ENCODE measurements at regions not wholly inside any gene's neighbourhood (a gene's known extent, or its start where the extent isn't known, plus 50 kb on each side); places are given as distances from the start of the nearest gene placed in this dataset.

- Histone ChIP-seq H3K9me2 (ENCODE audit: insufficient read depth) (no peaks in the 10 kb centered on the region), H3K4me3 (no peak overlapping the region), H3F3A (ENCODE audit: insufficient read depth) (peaks cover 25% of the 10 kb centered on the region), H3K4me2 (ENCODE audit: unreplicated experiment) (peak overlapping the region; percentile 26), H3K4me1 (ENCODE audit: insufficient read depth) (peaks cover 57% of the 10 kb centered on the region), H3K9ac (peak overlapping the region; percentile 40), H3K27ac (peak overlapping the region; percentile 72), H2AFZ (no peak overlapping the region), H3K36me3 (ENCODE audit: low read depth) (no peaks in the 10 kb centered on the region), H3K9me3 (ENCODE audit: low read depth) (no peaks in the 10 kb centered on the region), H3K27me3 (replicated peaks; ENCODE audit: insufficient read depth) (no peaks in the 10 kb centered on the region), H4K20me1 (ENCODE audit: insufficient read depth) (no peaks in the 10 kb centered on the region), H3K79me2 (ENCODE audit: insufficient read depth) (no peaks in the 10 kb centered on the region)
- in situ Hi-C loops (cut with MboI), result no loop called here
- TF ChIP-seq EZH2phosphoT487 (IDR thresholded peaks at IDR 0.05; ENCODE audit: insufficient read depth, low read depth) (no peak), EZH2 (IDR thresholded peaks at IDR 0.05; ENCODE audit: insufficient read depth, poor library complexity, severe bottlenecking) (no peak)
- 36 to 43% methylated on average over 11 of the region's 11 CpGs for WGBS, 2 experiments (ENCODE audit: low coverage in 1 of 2, low lambda C conversion rate in 2 of 2, missing lambda C conversion rate in 2 of 2)
- DNase-seq, result peak; percentile 94
Measured at GRCh38 chr10:110410329-110411046, 87.2 kb upstream of the DUSP5 start.

- Histone ChIP-seq H3K9me2 (ENCODE audit: insufficient read depth) (no peaks in the 10 kb centered on the region), H3K27me3 (replicated peaks; ENCODE audit: insufficient read depth) (no peaks in the 10 kb centered on the region), H3F3A (ENCODE audit: insufficient read depth) (peaks cover 25% of the 10 kb centered on the region), H3K27ac (peak overlapping the region; percentile 72), H3K4me3 (no peak overlapping the region), H4K20me1 (ENCODE audit: insufficient read depth) (no peaks in the 10 kb centered on the region), H3K79me2 (ENCODE audit: insufficient read depth) (no peaks in the 10 kb centered on the region), H3K4me2 (ENCODE audit: unreplicated experiment) (peak overlapping the region; percentile 26), H3K4me1 (ENCODE audit: insufficient read depth) (peaks cover 57% of the 10 kb centered on the region), H3K9me3 (ENCODE audit: low read depth) (no peaks in the 10 kb centered on the region), H3K36me3 (ENCODE audit: low read depth) (no peaks in the 10 kb centered on the region), H2AFZ (no peak overlapping the region), H3K9ac (peak overlapping the region; percentile 40)
- 78 to 85% methylated on average over 9 of the region's 9 CpGs for WGBS, 2 experiments (ENCODE audit: low coverage in 1 of 2, low lambda C conversion rate in 2 of 2, missing lambda C conversion rate in 2 of 2)
- TF ChIP-seq EZH2phosphoT487 (IDR thresholded peaks at IDR 0.05; ENCODE audit: insufficient read depth, low read depth) (no peak), EZH2 (IDR thresholded peaks at IDR 0.05; ENCODE audit: insufficient read depth, poor library complexity, severe bottlenecking) (no peak)
- in situ Hi-C loops (cut with MboI), result no loop called here
- peak; percentile 53 for DNase-seq
Measured at GRCh38 chr10:110411047-110411410, 86.7 kb upstream of the DUSP5 start.

GRCh38 chr10:110413049-110413783, 84.5 kb upstream of the DUSP5 start:
- no peak overlapping the region for H3K4me3 ChIP-seq
- in situ Hi-C loops (cut with MboI), result no loop called here
- H3K4me1 ChIP-seq (ENCODE audit: insufficient read depth), result peaks cover 46% of the 10 kb centered on the region
- no peaks in the 10 kb centered on the region for H3K9me3 ChIP-seq (ENCODE audit: low read depth)
- H3K9ac ChIP-seq, result no peak overlapping the region
- 94 to 100% methylated on average over 2 of the region's 2 CpGs for WGBS, 2 experiments (ENCODE audit: low coverage in 1 of 2, low lambda C conversion rate in 2 of 2, missing lambda C conversion rate in 2 of 2)
- no peaks in the 10 kb centered on the region for H3K9me2 ChIP-seq (ENCODE audit: insufficient read depth)
- TF ChIP-seq EZH2phosphoT487 (IDR thresholded peaks at IDR 0.05; ENCODE audit: insufficient read depth, low read depth) (no peak), EZH2 (IDR thresholded peaks at IDR 0.05; ENCODE audit: insufficient read depth, poor library complexity, severe bottlenecking) (no peak)
- H3K36me3 ChIP-seq (ENCODE audit: low read depth), result no peaks in the 10 kb centered on the region
- peaks cover 18% of the 10 kb centered on the region; the same call in 1 of the 2 replicates for H3F3A ChIP-seq (ENCODE audit: insufficient read depth)
- no peak overlapping the region for H2AFZ ChIP-seq
- H4K20me1 ChIP-seq (ENCODE audit: insufficient read depth), result no peaks in the 10 kb centered on the region
- no peak for DNase-seq
- H3K4me2 ChIP-seq (ENCODE audit: unreplicated experiment), result no peak overlapping the region
- H3K79me2 ChIP-seq (ENCODE audit: insufficient read depth), result no peaks in the 10 kb centered on the region
- H3K27ac ChIP-seq, result no peak overlapping the region
- no peaks in the 10 kb centered on the region for H3K27me3 ChIP-seq (replicated peaks; ENCODE audit: insufficient read depth)

- no peak overlapping the region for H3K4me3 ChIP-seq
- H3K36me3 ChIP-seq (ENCODE audit: low read depth), result no peaks in the 10 kb centered on the region
- in situ Hi-C loops (cut with MboI), result no loop called here
- H3K9ac ChIP-seq, result no peak overlapping the region
- no peaks in the 10 kb centered on the region for H3K27me3 ChIP-seq (replicated peaks; ENCODE audit: insufficient read depth)
- peaks cover 18% of the 10 kb centered on the region; the same call in 1 of the 2 replicates for H3F3A ChIP-seq (ENCODE audit: insufficient read depth)
- peaks cover 38% of the 10 kb centered on the region for H3K4me1 ChIP-seq (ENCODE audit: insufficient read depth)
- H3K27ac ChIP-seq, result no peak overlapping the region
- H3K79me2 ChIP-seq (ENCODE audit: insufficient read depth), result no peaks in the 10 kb centered on the region
- no peak for TF ChIP-seq EZH2phosphoT487 (IDR thresholded peaks at IDR 0.05; ENCODE audit: insufficient read depth, low read depth)
- no peak for TF ChIP-seq EZH2 (IDR thresholded peaks at IDR 0.05; ENCODE audit: insufficient read depth, poor library complexity, severe bottlenecking)
- H3K9me3 ChIP-seq (ENCODE audit: low read depth), result no peaks in the 10 kb centered on the region
- 91% methylated on average over 11 of the region's 11 CpGs for WGBS, 2 experiments (ENCODE audit: low coverage in 1 of 2, low lambda C conversion rate in 2 of 2, missing lambda C conversion rate in 2 of 2)
- no peak overlapping the region for H2AFZ ChIP-seq
- no peaks in the 10 kb centered on the region for H4K20me1 ChIP-seq (ENCODE audit: insufficient read depth)
- H3K9me2 ChIP-seq (ENCODE audit: insufficient read depth), result no peaks in the 10 kb centered on the region
- H3K4me2 ChIP-seq (ENCODE audit: unreplicated experiment), result no peak overlapping the region
- no peak for DNase-seq
Measured at GRCh38 chr10:110413903-110414547, 83.7 kb upstream of the DUSP5 start.

Measured in GM23248 (cell line).